ENCODE measurements at regions not wholly inside any gene's neighbourhood (a gene's known extent, or its start where the extent isn't known, plus 50 kb on each side); places are given as distances from the start of the nearest gene placed in this dataset.
A peak's percentile ranks its signal among the peaks of the same experiment; 100 is the strongest.

DNA sequence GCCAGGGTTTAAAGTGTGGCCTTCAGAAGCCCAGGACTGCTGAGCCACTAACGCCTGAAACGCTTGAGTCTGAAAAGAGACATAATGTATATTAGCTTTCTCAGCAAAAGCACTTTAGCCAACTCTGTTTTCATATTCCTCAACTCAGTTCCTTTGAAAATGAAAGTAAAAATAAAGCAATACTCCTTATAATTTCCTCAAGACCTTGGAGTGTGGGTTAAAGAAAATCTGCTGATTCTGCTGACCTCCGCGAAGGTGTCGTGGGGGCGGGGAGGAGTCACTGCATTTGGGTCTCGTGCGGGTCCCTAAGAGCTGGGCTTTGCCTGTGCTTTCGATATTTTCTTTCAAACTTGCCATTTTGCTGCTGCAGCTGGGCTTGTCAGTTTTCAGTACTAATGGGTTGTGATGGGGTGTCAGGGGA, 142.2 kb upstream of the ARID1B start:
- Histone ChIP-seq H3K9me3 (ENCODE audit: control insufficient read depth in 2 of 2, low read length in 2 of 2) (no peaks in the 10 kb centered on the region), H3K36me3 (ENCODE audit: control insufficient read depth in 2 of 2, insufficient read depth in 2 of 2, low read length in 2 of 2) (no peaks in the 10 kb centered on the region), H3K9ac (ENCODE audit: low read depth in 1 of 2, low read length in 2 of 2) (peak overlapping the region in 1 of 2 donors; percentile 10), H3K27me3 (ENCODE audit: control insufficient read depth in 2 of 2, insufficient read depth in 2 of 2, low read length in 2 of 2) (no peaks in the 10 kb centered on the region), H3K4me1 (ENCODE audit: control insufficient read depth in 2 of 2, insufficient read depth in 2 of 2, low read length in 2 of 2) (peaks cover 2 to 3% of the 10 kb centered on the region in 2 donors), H3K27ac (ENCODE audit: low read depth in 2 of 2, low read length in 2 of 2) (no peak overlapping the region), H3K4me3 (ENCODE audit: low read length in 2 of 2) (peak overlapping the region in 1 of 2 donors; percentile 35)

DNA sequence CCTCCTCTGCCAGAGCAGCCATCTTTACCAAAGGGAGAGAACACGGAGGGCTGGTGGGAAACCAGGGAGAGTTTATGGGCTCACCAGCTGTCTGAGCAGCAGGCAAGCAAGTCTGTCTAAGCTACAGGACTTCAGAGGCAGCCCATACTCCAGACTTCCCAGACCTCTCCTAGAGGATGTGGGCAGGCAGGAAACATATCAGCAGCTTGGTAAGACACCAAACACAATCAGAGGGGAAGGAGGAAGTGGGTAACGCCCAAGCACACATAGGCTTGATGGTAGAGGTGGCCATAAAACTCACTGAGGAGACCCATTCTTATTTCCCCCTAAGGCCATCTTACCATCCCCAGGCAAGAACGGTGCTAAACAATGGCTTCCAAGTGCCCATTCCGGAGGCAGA, 143.1 kb upstream of the ARID1B start:
- Histone ChIP-seq H3K27ac (ENCODE audit: low read depth in 2 of 2, low read length in 2 of 2) (no peak overlapping the region), H3K9ac (ENCODE audit: low read depth in 1 of 2, low read length in 2 of 2) (no peak overlapping the region), H3K27me3 (ENCODE audit: control insufficient read depth in 2 of 2, insufficient read depth in 2 of 2, low read length in 2 of 2) (no peaks in the 10 kb centered on the region), H3K4me3 (ENCODE audit: low read length in 2 of 2) (no peak overlapping the region), H3K4me1 (ENCODE audit: control insufficient read depth in 2 of 2, insufficient read depth in 2 of 2, low read length in 2 of 2) (peaks cover 2 to 3% of the 10 kb centered on the region in 2 donors), H3K36me3 (ENCODE audit: control insufficient read depth in 2 of 2, insufficient read depth in 2 of 2, low read length in 2 of 2) (no peaks in the 10 kb centered on the region), H3K9me3 (ENCODE audit: control insufficient read depth in 2 of 2, low read length in 2 of 2) (no peaks in the 10 kb centered on the region)

DNA sequence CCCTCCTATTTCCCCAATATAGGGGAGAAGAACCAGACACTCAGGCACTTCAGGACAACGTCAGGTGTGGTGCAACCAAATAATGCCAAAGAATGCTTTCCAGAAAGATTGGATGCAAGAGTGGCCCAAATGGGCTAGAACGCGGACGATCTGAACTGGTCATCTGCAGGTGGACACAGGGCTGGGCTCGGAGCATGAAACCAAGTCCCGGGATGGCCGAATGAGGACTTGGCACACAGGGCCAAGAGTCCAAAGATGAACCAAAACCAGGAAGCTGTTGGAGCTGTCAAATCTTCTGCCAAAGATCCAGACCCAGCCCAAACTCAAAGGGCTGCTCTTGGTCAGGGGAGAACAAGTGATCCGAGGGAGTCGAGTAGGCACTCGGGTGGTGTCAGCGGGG, 143.9 kb upstream of the ARID1B start:
- H3K4me1 ChIP-seq (ENCODE audit: control insufficient read depth in 2 of 2, insufficient read depth in 2 of 2, low read length in 2 of 2): peaks cover 2 to 3% of the 10 kb centered on the region in 2 donors
- H3K27me3 ChIP-seq (ENCODE audit: control insufficient read depth in 2 of 2, insufficient read depth in 2 of 2, low read length in 2 of 2): no peaks in the 10 kb centered on the region
- no peaks in the 10 kb centered on the region for H3K9me3 ChIP-seq (ENCODE audit: control insufficient read depth in 2 of 2, low read length in 2 of 2)
- no peak overlapping the region for H3K9ac ChIP-seq (ENCODE audit: low read depth in 1 of 2, low read length in 2 of 2)
- H3K36me3 ChIP-seq (ENCODE audit: control insufficient read depth in 2 of 2, insufficient read depth in 2 of 2, low read length in 2 of 2): no peaks in the 10 kb centered on the region
- no peak overlapping the region for H3K27ac ChIP-seq (ENCODE audit: low read depth in 2 of 2, low read length in 2 of 2)
- H3K4me3 ChIP-seq (ENCODE audit: low read length in 2 of 2): no peak overlapping the region

DNA sequence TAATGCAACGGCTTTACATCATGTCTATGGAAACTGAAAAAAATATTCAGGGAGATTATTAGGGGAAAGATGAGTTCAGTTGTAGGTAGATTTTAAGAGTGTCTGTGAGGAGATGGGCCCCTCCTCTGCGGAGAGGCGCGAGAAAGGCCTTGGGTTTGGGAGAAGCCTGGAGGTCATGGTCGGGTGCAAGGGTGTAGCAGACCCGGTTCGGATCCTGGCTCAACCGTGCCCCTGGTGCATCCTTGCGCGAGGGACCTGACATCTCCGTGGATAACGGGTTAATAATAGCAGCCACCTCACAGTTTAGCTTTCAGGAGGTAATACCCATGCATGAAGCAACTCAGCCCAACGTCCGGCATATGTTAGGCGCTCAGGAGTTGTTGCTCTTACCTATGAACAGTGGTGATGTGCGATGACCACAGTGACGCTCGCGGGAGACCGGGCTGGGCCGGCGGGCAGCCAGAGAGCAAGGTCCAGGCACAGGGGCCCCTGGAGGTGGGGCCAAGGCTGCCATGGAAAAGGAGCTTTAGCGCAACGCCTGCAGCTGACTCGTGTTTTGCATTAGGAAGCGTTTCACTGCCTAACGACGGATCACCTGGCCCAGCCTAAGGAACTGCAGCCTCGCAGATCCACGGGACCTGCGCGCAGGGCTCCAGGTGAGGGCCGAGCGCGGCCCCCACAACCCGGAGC, 146.4 kb upstream of the ARID1B start:
- no peaks in the 10 kb centered on the region for H3K9me3 ChIP-seq (ENCODE audit: control insufficient read depth in 2 of 2, low read length in 2 of 2)
- H3K36me3 ChIP-seq (ENCODE audit: control insufficient read depth in 2 of 2, insufficient read depth in 2 of 2, low read length in 2 of 2): no peaks in the 10 kb centered on the region
- no peak overlapping the region for H3K4me3 ChIP-seq (ENCODE audit: low read length in 2 of 2)
- H3K4me1 ChIP-seq (ENCODE audit: control insufficient read depth in 2 of 2, insufficient read depth in 2 of 2, low read length in 2 of 2): peaks cover 2 to 3% of the 10 kb centered on the region in 2 donors
- no peaks in the 10 kb centered on the region for H3K27me3 ChIP-seq (ENCODE audit: control insufficient read depth in 2 of 2, insufficient read depth in 2 of 2, low read length in 2 of 2)
- no peak overlapping the region for H3K9ac ChIP-seq (ENCODE audit: low read depth in 1 of 2, low read length in 2 of 2)
- H3K27ac ChIP-seq (ENCODE audit: low read depth in 2 of 2, low read length in 2 of 2): no peak overlapping the region

DNA sequence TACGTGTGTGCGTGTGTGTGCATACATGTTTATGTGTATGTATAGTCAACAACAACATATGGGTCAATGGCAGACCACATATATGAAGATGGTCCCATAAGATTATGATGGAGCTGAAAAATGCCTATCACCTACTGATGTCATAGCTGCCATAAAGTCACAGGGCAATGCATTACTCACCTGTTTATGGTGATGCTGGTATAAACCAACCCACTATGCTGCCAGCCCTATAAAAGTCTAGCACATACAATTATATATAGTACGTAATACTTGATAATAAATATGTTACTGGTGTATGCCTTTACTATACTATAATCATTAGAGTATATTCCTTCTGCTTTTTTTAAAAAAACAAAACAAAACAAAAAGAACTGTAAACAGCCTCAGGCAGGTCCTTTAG, 148.4 kb upstream of the ARID1B start:
- H3K9me3 ChIP-seq (ENCODE audit: control insufficient read depth in 2 of 2, low read length in 2 of 2): no peaks in the 10 kb centered on the region
- no peaks in the 10 kb centered on the region for H3K27me3 ChIP-seq (ENCODE audit: control insufficient read depth in 2 of 2, insufficient read depth in 2 of 2, low read length in 2 of 2)
- H3K36me3 ChIP-seq (ENCODE audit: control insufficient read depth in 2 of 2, insufficient read depth in 2 of 2, low read length in 2 of 2): no peaks in the 10 kb centered on the region
- no peak overlapping the region for H3K9ac ChIP-seq (ENCODE audit: low read depth in 1 of 2, low read length in 2 of 2)
- no peak overlapping the region for H3K4me3 ChIP-seq (ENCODE audit: low read length in 2 of 2)
- H3K27ac ChIP-seq (ENCODE audit: low read depth in 2 of 2, low read length in 2 of 2): no peak overlapping the region
- no peaks in the 10 kb centered on the region for H3K4me1 ChIP-seq (ENCODE audit: control insufficient read depth in 2 of 2, insufficient read depth in 2 of 2, low read length in 2 of 2)

DNA sequence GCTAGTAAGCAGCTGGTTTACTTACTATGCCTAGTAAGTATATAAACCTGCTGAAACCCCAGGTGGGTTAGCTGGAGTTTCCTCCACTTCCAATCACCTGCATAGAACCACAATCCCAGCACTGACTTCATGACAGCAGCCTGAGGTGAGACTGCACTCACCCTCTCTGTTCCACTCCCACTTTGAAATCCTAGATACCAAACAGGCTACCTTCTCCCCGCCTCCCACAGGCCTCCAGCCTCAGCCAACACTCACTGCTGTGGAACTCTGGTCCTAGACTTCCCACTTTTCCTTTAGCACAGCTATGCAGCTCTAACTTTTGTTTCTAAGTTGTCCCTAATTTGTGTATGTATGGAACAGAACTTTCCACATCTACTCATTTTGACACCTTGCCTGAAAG, 149.7 kb upstream of the ARID1B start:
- H3K9me3 ChIP-seq (ENCODE audit: control insufficient read depth in 2 of 2, low read length in 2 of 2): no peaks in the 10 kb centered on the region
- no peak overlapping the region for H3K9ac ChIP-seq (ENCODE audit: low read depth in 1 of 2, low read length in 2 of 2)
- no peaks in the 10 kb centered on the region for H3K4me1 ChIP-seq (ENCODE audit: control insufficient read depth in 2 of 2, insufficient read depth in 2 of 2, low read length in 2 of 2)
- no peaks in the 10 kb centered on the region for H3K27me3 ChIP-seq (ENCODE audit: control insufficient read depth in 2 of 2, insufficient read depth in 2 of 2, low read length in 2 of 2)
- no peak overlapping the region for H3K27ac ChIP-seq (ENCODE audit: low read depth in 2 of 2, low read length in 2 of 2)
- no peak overlapping the region for H3K4me3 ChIP-seq (ENCODE audit: low read length in 2 of 2)
- H3K36me3 ChIP-seq (ENCODE audit: control insufficient read depth in 2 of 2, insufficient read depth in 2 of 2, low read length in 2 of 2): no peaks in the 10 kb centered on the region

DNA sequence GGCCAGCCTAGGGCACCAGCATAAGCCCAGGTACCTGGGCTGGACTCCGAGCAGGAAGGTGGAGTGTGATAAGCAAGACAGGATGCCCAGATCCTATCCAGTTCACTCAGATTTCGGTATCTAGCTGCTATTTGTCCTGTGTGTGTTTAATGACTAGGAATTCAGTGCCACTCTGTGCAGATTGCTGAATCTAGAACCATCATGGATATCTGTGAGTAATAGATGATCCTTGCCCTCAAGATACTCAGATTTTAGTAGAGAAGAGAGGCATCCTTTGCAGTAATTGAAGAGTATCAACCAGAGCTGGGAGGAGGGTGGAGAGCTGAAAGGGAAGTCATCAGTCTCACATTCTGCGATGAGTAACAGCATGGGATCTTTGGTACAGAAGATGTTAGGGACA, 155.0 kb upstream of the ARID1B start:
- no peaks in the 10 kb centered on the region for H3K36me3 ChIP-seq (ENCODE audit: control insufficient read depth in 2 of 2, insufficient read depth in 2 of 2, low read length in 2 of 2)
- H3K4me3 ChIP-seq (ENCODE audit: low read length in 2 of 2): no peak overlapping the region
- H3K4me1 ChIP-seq (ENCODE audit: control insufficient read depth in 2 of 2, insufficient read depth in 2 of 2, low read length in 2 of 2): peaks cover 7 to 14% of the 10 kb centered on the region in 2 donors
- H3K9ac ChIP-seq (ENCODE audit: low read depth in 1 of 2, low read length in 2 of 2): no peak overlapping the region
- no peaks in the 10 kb centered on the region for H3K9me3 ChIP-seq (ENCODE audit: control insufficient read depth in 2 of 2, low read length in 2 of 2)
- no peak overlapping the region for H3K27ac ChIP-seq (ENCODE audit: low read depth in 2 of 2, low read length in 2 of 2)
- H3K27me3 ChIP-seq (ENCODE audit: control insufficient read depth in 2 of 2, insufficient read depth in 2 of 2, low read length in 2 of 2): no peaks in the 10 kb centered on the region

DNA sequence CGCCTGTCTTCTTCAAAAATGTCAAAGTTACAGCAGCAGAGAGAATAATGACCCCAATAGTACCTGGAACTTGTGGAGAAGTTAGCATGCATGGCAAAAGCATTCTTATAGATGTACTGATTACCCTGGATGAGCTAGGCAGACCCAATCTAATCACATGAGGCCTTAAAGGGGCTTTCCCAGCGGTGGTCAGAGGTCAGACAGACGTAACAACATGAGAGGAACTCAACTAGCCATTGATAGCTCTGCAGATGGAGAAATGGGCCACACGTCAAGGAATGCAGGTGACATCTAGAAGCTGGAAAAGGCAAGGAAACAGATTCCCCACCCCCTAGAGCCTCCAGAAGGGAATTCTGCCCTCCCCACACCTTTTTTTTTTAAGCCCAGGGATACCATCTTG, 156.8 kb upstream of the ARID1B start:
- Histone ChIP-seq H3K9ac (ENCODE audit: low read depth in 1 of 2, low read length in 2 of 2) (no peak overlapping the region), H3K4me3 (ENCODE audit: low read length in 2 of 2) (no peak overlapping the region), H3K27ac (ENCODE audit: low read depth in 2 of 2, low read length in 2 of 2) (no peak overlapping the region), H3K4me1 (ENCODE audit: control insufficient read depth in 2 of 2, insufficient read depth in 2 of 2, low read length in 2 of 2) (peaks cover 11 to 16% of the 10 kb centered on the region in 2 donors), H3K36me3 (ENCODE audit: control insufficient read depth in 2 of 2, insufficient read depth in 2 of 2, low read length in 2 of 2) (no peaks in the 10 kb centered on the region), H3K27me3 (ENCODE audit: control insufficient read depth in 2 of 2, insufficient read depth in 2 of 2, low read length in 2 of 2) (no peaks in the 10 kb centered on the region), H3K9me3 (ENCODE audit: control insufficient read depth in 2 of 2, low read length in 2 of 2) (no peaks in the 10 kb centered on the region)

DNA sequence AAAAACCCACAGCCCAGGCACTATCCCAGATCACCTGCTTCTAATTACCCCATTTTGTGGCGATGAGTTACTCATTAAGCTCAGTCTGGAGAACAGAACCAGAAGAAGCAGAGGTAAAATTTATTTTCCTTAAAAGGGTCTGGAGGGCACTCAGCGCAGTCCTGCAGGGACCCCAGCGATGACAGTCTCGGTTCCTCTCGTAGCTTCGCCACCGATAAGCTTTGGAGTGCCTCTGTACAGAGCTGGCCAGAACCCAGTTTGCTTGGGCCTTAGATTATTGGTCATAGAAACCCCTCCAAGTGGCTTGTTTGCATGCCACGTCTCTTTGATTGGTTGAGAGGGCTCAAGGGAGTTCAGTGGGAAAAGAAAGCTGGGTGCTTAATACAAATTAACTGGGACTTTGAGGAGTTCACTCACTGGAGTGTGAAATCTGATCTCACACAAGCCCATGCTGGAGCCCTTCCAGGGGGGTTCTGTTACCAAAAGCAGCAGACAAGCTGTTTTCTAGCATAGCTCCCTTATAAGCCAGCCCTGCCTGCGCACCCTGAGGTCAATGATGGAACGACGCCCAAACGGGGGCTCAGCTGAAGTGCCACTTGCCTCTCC, 158.5 kb upstream of the ARID1B start:
- peaks cover 11 to 16% of the 10 kb centered on the region in 2 donors for H3K4me1 ChIP-seq (ENCODE audit: control insufficient read depth in 2 of 2, insufficient read depth in 2 of 2, low read length in 2 of 2)

DNA sequence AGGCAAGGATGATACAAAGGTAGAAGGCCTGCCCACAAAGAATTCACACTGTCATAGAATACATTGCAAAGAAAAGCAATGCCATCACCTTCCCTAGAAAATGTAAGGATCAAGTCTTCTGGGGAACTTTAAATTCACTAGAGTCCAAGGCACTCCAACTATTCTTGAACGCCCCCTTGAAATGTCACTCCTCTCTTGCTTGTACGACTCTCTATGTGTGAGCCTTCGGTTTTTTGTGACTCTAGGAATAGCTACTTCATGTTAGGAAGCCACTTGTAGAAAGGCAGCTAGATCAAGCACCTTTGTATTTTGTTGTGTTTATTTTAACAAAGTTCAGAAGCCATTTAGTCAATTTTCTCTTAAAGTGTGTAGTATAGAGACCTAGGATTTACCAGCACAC, 159.2 kb upstream of the ARID1B start:
- H3K27ac ChIP-seq (ENCODE audit: low read depth in 2 of 2, low read length in 2 of 2): no peak overlapping the region
- peaks cover 11 to 16% of the 10 kb centered on the region in 2 donors for H3K4me1 ChIP-seq (ENCODE audit: control insufficient read depth in 2 of 2, insufficient read depth in 2 of 2, low read length in 2 of 2)
- H3K27me3 ChIP-seq (ENCODE audit: control insufficient read depth in 2 of 2, insufficient read depth in 2 of 2, low read length in 2 of 2): no peaks in the 10 kb centered on the region
- H3K4me3 ChIP-seq (ENCODE audit: low read length in 2 of 2): no peak overlapping the region
- no peaks in the 10 kb centered on the region for H3K36me3 ChIP-seq (ENCODE audit: control insufficient read depth in 2 of 2, insufficient read depth in 2 of 2, low read length in 2 of 2)
- H3K9me3 ChIP-seq (ENCODE audit: control insufficient read depth in 2 of 2, low read length in 2 of 2): peaks cover 0 to 3% of the 10 kb centered on the region in 2 donors
- no peak overlapping the region for H3K9ac ChIP-seq (ENCODE audit: low read depth in 1 of 2, low read length in 2 of 2)

More for the DNA sequence above, 158.5 kb upstream of the ARID1B start:
- no peaks in the 10 kb centered on the region for H3K27me3 ChIP-seq (ENCODE audit: control insufficient read depth in 2 of 2, insufficient read depth in 2 of 2, low read length in 2 of 2)
- H3K4me3 ChIP-seq (ENCODE audit: low read length in 2 of 2): peak overlapping the region in 1 of 2 donors; percentile 26
- H3K9ac ChIP-seq (ENCODE audit: low read depth in 1 of 2, low read length in 2 of 2): peak overlapping the region in 1 of 2 donors; percentile 14
- H3K9me3 ChIP-seq (ENCODE audit: control insufficient read depth in 2 of 2, low read length in 2 of 2): peaks cover 0 to under 1% of the 10 kb centered on the region in 2 donors
- H3K36me3 ChIP-seq (ENCODE audit: control insufficient read depth in 2 of 2, insufficient read depth in 2 of 2, low read length in 2 of 2): no peaks in the 10 kb centered on the region
- H3K27ac ChIP-seq (ENCODE audit: low read depth in 2 of 2, low read length in 2 of 2): no peak overlapping the region

All from mucosa of rectum (tissue), 2 donors.